Mesenchymal stem cell (in vitro differentiated cells and primary cell): ENCODE measurements at regions not wholly inside any gene's neighbourhood (a gene's known extent, or its start where the extent isn't known, plus 50 kb on each side); places are given as distances from the start of the nearest gene placed in this dataset.

Source experiments
- DNase-seq: peaks from one replicate; pipeline ENCODE4 v3.0.0-alpha.2; 2013
- H2AFZ ChIP-seq: one replicate; pipeline ENCODE4 v1.6.1; 2013; ENCODE audit warnings: low read depth, mild to moderate bottlenecking, control low read depth, inconsistent platforms, low read length, moderate library complexity
- H2AK5ac ChIP-seq: 2 replicates; pipeline ENCODE4 v1.6.1; 2013; ENCODE audit warnings: low read length, moderate library complexity, mild to moderate bottlenecking, inconsistent platforms; ENCODE audit not compliant: severe bottlenecking
- H2BK120ac ChIP-seq: one replicate; pipeline ENCODE4 v1.6.1; 2013; ENCODE audit warnings: low read depth, mild to moderate bottlenecking, inconsistent platforms, low read length, moderate library complexity
- H2BK12ac ChIP-seq, 2 experiments: one replicate each; pipeline ENCODE4 v1.6.1; 2013; ENCODE audit warnings: inconsistent platforms in 2 of 2, low read length in 2 of 2, mild to moderate bottlenecking in 2 of 2, moderate library complexity in 2 of 2, control low read depth in 1 of 2
- H2BK15ac ChIP-seq: one replicate; pipeline ENCODE4 v1.6.1; 2013; ENCODE audit warnings: mild to moderate bottlenecking, low read depth, inconsistent platforms; ENCODE audit not compliant: poor library complexity, severe bottlenecking
- H2BK5ac ChIP-seq: 2 replicates; pipeline ENCODE4 v1.6.1; 2013; ENCODE audit warnings: low read depth, mild to moderate bottlenecking, low read length, control low read depth, inconsistent platforms; ENCODE audit not compliant: poor library complexity, severe bottlenecking
- H3K14ac ChIP-seq, 2 experiments: one replicate each; pipeline ENCODE4 v1.6.1; 2013; ENCODE audit warnings: inconsistent platforms in 2 of 2, low read length in 2 of 2, control low read depth in 1 of 2, mild to moderate bottlenecking in 1 of 2, moderate library complexity in 1 of 2
- H3K18ac ChIP-seq, 2 experiments: one replicate each; pipeline ENCODE4 v1.6.1; 2013; ENCODE audit warnings: inconsistent platforms in 2 of 2, low read length in 2 of 2, control low read depth in 1 of 2, low read depth in 1 of 2, mild to moderate bottlenecking in 1 of 2
- H3K23ac ChIP-seq, 2 experiments: one replicate each; pipeline ENCODE4 v1.6.1; 2013; ENCODE audit warnings: inconsistent platforms in 2 of 2, low read length in 2 of 2, mild to moderate bottlenecking in 2 of 2, moderate library complexity in 2 of 2, control low read depth in 1 of 2
- H3K27ac ChIP-seq: 2 replicates; pipeline ENCODE4 v1.5.1; 2013; ENCODE audit warnings: mild to moderate bottlenecking, moderate library complexity, low read length, control low read depth, inconsistent platforms; ENCODE audit not compliant: poor library complexity, severe bottlenecking
- H3K27me3 ChIP-seq, 2 experiments: 2 replicates each; pipeline versions ENCODE4 v1.6.1 to v1.7.0; 2013; ENCODE audit warnings: low read length in 2 of 2, mild to moderate bottlenecking in 2 of 2, moderate library complexity in 2 of 2, control low read depth in 1 of 2, inconsistent platforms in 1 of 2; ENCODE audit not compliant: control insufficient read depth in 1 of 2, insufficient read depth in 1 of 2
- H3K36me3 ChIP-seq, 2 experiments: 2 replicates each; pipeline versions ENCODE4 v1.6.1 to v1.7.0; 2013; ENCODE audit warnings: low read length in 2 of 2, control low read depth in 1 of 2, inconsistent platforms in 1 of 2, low read depth in 1 of 2, mild to moderate bottlenecking in 1 of 2; ENCODE audit not compliant: insufficient read depth in 2 of 2, control insufficient read depth in 1 of 2
- H3K4ac ChIP-seq, 2 experiments: one replicate each; pipeline ENCODE4 v1.6.1; 2013; ENCODE audit warnings: inconsistent platforms in 2 of 2, low read length in 2 of 2, mild to moderate bottlenecking in 2 of 2, moderate library complexity in 2 of 2, control low read depth in 1 of 2, low read depth in 1 of 2
- H3K4me1 ChIP-seq: 2 replicates; pipeline ENCODE4 v1.6.1; 2013; ENCODE audit warnings: low read depth, low read length, control low read depth; ENCODE audit not compliant: control insufficient read depth, insufficient read depth
- H3K4me2 ChIP-seq: 2 replicates; pipeline ENCODE4 v1.6.1; 2013; ENCODE audit warnings: low read length, mild to moderate bottlenecking, inconsistent platforms; ENCODE audit not compliant: poor library complexity, severe bottlenecking
- H3K4me3 ChIP-seq, 2 experiments: 2 replicates each; pipeline versions ENCODE4 v1.5.1 to v1.7.0; 2013; ENCODE audit warnings: low read length in 2 of 2, mild to moderate bottlenecking in 2 of 2, control low read depth in 1 of 2, low read depth in 1 of 2; ENCODE audit not compliant: insufficient read depth in 1 of 2
- H3K79me1 ChIP-seq: replicated peaks from 2 replicates; pipeline ENCODE4 v1.6.1; 2013; ENCODE audit warnings: mild to moderate bottlenecking, control low read depth, low read length, inconsistent platforms; ENCODE audit not compliant: poor library complexity, severe bottlenecking
- H3K9ac ChIP-seq: 2 replicates; pipeline ENCODE4 v1.7.0; 2013; ENCODE audit warnings: mild to moderate bottlenecking, low read length, moderate library complexity
- H3K9me3 ChIP-seq: 2 replicates; pipeline ENCODE4 v1.7.0; 2013; ENCODE audit warnings: mild to moderate bottlenecking, low read length; ENCODE audit not compliant: control insufficient read depth
- H4K8ac ChIP-seq: one replicate; pipeline ENCODE4 v1.6.1; 2013; ENCODE audit warnings: inconsistent platforms, mild to moderate bottlenecking, low read length, moderate library complexity
- H4K91ac ChIP-seq: one replicate; pipeline ENCODE4 v1.6.1; 2013; ENCODE audit warnings: mild to moderate bottlenecking, low read length, inconsistent platforms
- WGBS: methylation state at CpG from one replicate; pipeline ENCODE4 v1.1.7; 2013; ENCODE audit warnings: mixed read lengths; 5-methylcytosine and 5-hydroxymethylcytosine counted together

DNA sequence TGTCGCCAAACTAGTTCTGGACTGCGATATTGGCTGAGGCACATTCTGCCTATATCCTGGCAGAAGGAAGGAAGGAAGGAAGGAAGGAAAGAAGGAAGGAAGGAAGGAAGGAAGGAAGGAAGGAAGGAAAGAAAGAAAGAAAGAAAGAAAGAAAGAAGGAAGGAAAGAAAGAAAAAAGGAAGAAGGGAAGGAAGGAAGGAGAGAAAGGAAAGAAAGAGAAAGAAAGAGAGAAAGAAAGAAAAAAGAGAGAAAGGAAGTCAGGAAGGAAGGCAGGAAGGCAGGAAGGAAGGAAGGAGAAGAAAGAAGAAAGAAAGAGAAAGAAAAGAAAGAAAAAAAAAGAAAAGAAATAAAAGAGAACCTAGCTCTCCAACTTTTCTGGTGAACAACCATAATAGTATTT, 587.1 kb downstream of the RBFOX1 start:
- no peak overlapping the region for H3K4ac ChIP-seq
- H3K23ac ChIP-seq = no peak overlapping the region
- H2AK5ac ChIP-seq = no peak overlapping the region
- no peak overlapping the region for H3K4me3 ChIP-seq
- H4K91ac ChIP-seq = no peak overlapping the region
- no peak overlapping the region for H4K8ac ChIP-seq
- no peak overlapping the region for H3K18ac ChIP-seq
- no peak overlapping the region for H3K9ac ChIP-seq
- H3K27me3 ChIP-seq = no peaks in the 10 kb centered on the region
- no peak overlapping the region for H3K4me2 ChIP-seq
- no peak overlapping the region for H2BK5ac ChIP-seq
- no peaks in the 10 kb centered on the region for H3K79me1 ChIP-seq
- H3K27ac ChIP-seq = no peak overlapping the region
- WGBS = 89% methylated on average over 2 of the region's 2 CpGs
- H3K36me3 ChIP-seq = no peaks in the 10 kb centered on the region
- H3K4me1 ChIP-seq = no peaks in the 10 kb centered on the region
- H2BK120ac ChIP-seq = no peak overlapping the region
- H2BK15ac ChIP-seq = no peak overlapping the region
- H3K14ac ChIP-seq = no peak overlapping the region
- H2BK12ac ChIP-seq = no peak overlapping the region
- peaks cover 11% of the 10 kb centered on the region for H3K9me3 ChIP-seq
- DNase-seq = no peak
- no peak overlapping the region for H2AFZ ChIP-seq

DNA sequence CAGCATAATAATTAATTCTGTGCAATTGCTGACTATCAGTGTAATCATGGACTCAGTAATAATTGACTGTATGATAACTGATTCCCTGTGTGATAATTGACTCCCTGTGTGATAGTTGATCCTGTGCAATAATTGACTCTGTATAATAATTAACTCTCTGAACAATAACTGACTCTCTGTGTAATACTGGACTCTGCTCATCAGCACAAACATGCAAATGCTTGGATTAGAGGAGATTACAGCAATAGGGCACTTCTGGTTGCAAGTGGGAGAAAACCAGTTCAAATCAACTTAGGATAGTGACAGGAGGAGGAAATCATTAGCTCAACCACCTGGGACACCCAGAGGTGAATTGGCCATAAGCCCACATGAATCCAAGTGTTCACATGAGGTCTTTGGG, 582.1 kb downstream of the RBFOX1 start:
- Histone ChIP-seq H2BK5ac (no peak overlapping the region), H2AFZ (no peak overlapping the region), H3K23ac (no peak overlapping the region), H4K91ac (no peak overlapping the region), H3K4ac (no peak overlapping the region), H3K18ac (no peak overlapping the region), H3K4me2 (no peak overlapping the region), H3K27me3 (no peaks in the 10 kb centered on the region), H3K9ac (no peak overlapping the region), H4K8ac (no peak overlapping the region), H3K9me3 (peaks cover 11% of the 10 kb centered on the region), H3K4me3 (no peak overlapping the region), H3K4me1 (no peaks in the 10 kb centered on the region), H2BK15ac (no peak overlapping the region), H2AK5ac (no peak overlapping the region), H2BK12ac (no peak overlapping the region), H3K79me1 (no peaks in the 10 kb centered on the region), H3K27ac (no peak overlapping the region), H3K36me3 (no peaks in the 10 kb centered on the region), H3K14ac (no peak overlapping the region), H2BK120ac (no peak overlapping the region)
- no peak for DNase-seq

- Histone ChIP-seq H4K8ac (no peak overlapping the region), H2AK5ac (no peak overlapping the region), H3K4me1 (no peaks in the 10 kb centered on the region), H3K23ac (no peak overlapping the region), H2BK5ac (no peak overlapping the region), H3K9me3 (peaks cover 9% of the 10 kb centered on the region), H3K27ac (no peak overlapping the region), H3K27me3 (no peaks in the 10 kb centered on the region), H3K18ac (no peak overlapping the region), H2BK15ac (no peak overlapping the region), H3K79me1 (no peaks in the 10 kb centered on the region), H2BK120ac (no peak overlapping the region), H3K4ac (no peak overlapping the region), H2BK12ac (no peak overlapping the region), H2AFZ (no peak overlapping the region), H4K91ac (no peak overlapping the region), H3K14ac (no peak overlapping the region), H3K9ac (no peak overlapping the region), H3K36me3 (no peaks in the 10 kb centered on the region), H3K4me3 (no peak overlapping the region), H3K4me2 (no peak overlapping the region)
- no peak for DNase-seq
- 83% methylated on average over 3 of the region's 3 CpGs for WGBS
These were observed 579.5 kb downstream of the RBFOX1 start for GRCh38 chr16:7912132-7912531.

DNA sequence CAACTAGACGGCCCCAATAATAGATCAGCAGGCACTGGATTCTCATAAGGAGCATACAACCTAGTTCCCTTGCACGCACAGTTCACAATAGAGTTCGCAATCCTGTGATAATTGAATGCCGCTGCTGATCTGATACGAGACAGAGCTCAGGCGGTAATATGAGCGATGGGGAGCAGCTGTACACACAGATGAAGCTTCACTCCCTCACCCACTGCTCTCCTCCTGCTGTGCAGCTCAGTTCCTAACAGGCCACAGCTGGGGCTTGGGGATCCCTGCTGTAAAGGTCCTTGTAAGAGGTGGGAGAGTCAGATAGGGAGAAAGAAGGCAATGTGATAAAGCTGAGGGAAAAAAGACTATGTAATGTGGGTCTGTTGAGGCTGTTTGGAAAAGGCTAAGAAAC, 577.5 kb downstream of the RBFOX1 start:
- no peak overlapping the region for H3K4ac ChIP-seq
- H3K14ac ChIP-seq = no peak overlapping the region
- no peak for DNase-seq
- no peak overlapping the region for H2BK120ac ChIP-seq
- no peak overlapping the region for H2BK5ac ChIP-seq
- no peak overlapping the region for H4K8ac ChIP-seq
- H2AK5ac ChIP-seq = no peak overlapping the region
- no peak overlapping the region for H2BK12ac ChIP-seq
- no peak overlapping the region for H2AFZ ChIP-seq
- no peak overlapping the region for H3K9ac ChIP-seq
- no peaks in the 10 kb centered on the region for H3K79me1 ChIP-seq
- H4K91ac ChIP-seq = no peak overlapping the region
- H3K23ac ChIP-seq = no peak overlapping the region
- no peak overlapping the region for H3K27ac ChIP-seq
- no peak overlapping the region for H3K18ac ChIP-seq
- H3K9me3 ChIP-seq = peaks cover 12% of the 10 kb centered on the region
- no peak overlapping the region for H3K4me2 ChIP-seq
- H3K27me3 ChIP-seq = no peaks in the 10 kb centered on the region
- H3K36me3 ChIP-seq = no peaks in the 10 kb centered on the region
- H3K4me3 ChIP-seq = no peak overlapping the region
- H3K4me1 ChIP-seq = no peaks in the 10 kb centered on the region
- H2BK15ac ChIP-seq = no peak overlapping the region
- 57% methylated on average over 6 of the region's 7 CpGs for WGBS
